PC-9 (cell line): ENCODE measurements at regions not wholly inside any gene's neighbourhood (a gene's known extent, or its start where the extent isn't known, plus 50 kb on each side); places are given as distances from the start of the nearest gene placed in this dataset.

Experiments used
- EZH2 ChIP-seq: fragments of 200-600 bp; sonication (generic); IDR thresholded peaks from 2 replicates; pipeline ENCODE4 v1.8.0; 2017; ENCODE audit warnings: antibody characterized with exemption, low read depth
- TF ChIP-seq, protein P1 (sequence below): fragments of 200-600 bp; sonication (generic); conservative IDR thresholded peaks from 2 replicates; pipeline ENCODE4 v1.6.1; 2017; ENCODE audit warnings: mixed run types, antibody characterized with exemption, mild to moderate bottlenecking, moderate library complexity

DNA sequence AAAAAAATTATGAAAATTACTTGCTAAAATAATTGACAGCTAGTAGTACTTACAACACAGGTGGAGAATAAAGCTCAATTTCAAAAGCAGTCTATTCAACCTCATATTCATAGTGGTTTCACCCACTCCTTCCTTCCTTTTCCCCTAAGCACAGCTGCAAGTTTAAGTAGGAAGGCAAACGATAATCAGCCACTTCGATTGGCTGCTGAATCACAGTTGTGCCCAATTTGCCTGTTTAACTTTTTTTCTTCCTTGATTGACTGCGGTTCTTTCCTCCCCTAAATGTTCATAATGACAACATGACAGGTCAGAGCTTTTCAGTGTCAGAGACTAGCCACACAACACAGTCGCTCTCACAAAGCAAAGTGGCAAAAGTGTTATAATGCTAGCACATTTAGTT lies 468.0 kb upstream of the GBE1 start:
- TF ChIP-seq EZH2 = no peak
- TF ChIP-seq, protein P1, sequence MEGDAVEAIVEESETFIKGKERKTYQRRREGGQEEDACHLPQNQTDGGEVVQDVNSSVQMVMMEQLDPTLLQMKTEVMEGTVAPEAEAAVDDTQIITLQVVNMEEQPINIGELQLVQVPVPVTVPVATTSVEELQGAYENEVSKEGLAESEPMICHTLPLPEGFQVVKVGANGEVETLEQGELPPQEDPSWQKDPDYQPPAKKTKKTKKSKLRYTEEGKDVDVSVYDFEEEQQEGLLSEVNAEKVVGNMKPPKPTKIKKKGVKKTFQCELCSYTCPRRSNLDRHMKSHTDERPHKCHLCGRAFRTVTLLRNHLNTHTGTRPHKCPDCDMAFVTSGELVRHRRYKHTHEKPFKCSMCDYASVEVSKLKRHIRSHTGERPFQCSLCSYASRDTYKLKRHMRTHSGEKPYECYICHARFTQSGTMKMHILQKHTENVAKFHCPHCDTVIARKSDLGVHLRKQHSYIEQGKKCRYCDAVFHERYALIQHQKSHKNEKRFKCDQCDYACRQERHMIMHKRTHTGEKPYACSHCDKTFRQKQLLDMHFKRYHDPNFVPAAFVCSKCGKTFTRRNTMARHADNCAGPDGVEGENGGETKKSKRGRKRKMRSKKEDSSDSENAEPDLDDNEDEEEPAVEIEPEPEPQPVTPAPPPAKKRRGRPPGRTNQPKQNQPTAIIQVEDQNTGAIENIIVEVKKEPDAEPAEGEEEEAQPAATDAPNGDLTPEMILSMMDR = no peak
